MV-4-11 (cell line): ENCODE measurements at regions not wholly inside any gene's neighbourhood (a gene's known extent, or its start where the extent isn't known, plus 50 kb on each side); places are given as distances from the start of the nearest gene placed in this dataset.
"Not testable (repeated sequence)": the region's sequence is repeated elsewhere in the genome, so short reads cannot be mapped to it uniquely, and the experiment has no call there.

ENCODE experiments used
- DNase-seq: peaks from one replicate; lab custom pipeline; 2025; lab: John Stamatoyannopoulos, UW

DNA sequence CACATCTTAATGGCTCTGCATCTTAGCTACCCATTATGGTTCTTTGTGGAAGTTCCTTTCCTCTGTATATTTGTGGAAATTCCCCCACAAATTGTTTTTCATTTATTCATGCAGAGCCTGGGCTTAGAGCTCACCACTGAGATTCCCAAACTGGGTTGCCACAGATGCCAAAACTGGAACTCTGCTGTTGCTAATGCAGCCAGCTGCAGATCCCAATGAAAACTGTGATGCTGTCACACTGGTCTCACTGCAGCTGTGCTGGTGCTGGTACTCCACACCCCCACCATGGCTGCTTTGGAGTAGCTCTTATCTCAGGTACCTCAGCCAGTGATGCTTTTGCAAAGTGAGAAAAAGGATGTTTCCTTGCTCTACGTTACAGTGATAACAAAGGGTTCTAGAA is 87.7 kb downstream of the DCK start:
- no peak for DNase-seq

DNA sequence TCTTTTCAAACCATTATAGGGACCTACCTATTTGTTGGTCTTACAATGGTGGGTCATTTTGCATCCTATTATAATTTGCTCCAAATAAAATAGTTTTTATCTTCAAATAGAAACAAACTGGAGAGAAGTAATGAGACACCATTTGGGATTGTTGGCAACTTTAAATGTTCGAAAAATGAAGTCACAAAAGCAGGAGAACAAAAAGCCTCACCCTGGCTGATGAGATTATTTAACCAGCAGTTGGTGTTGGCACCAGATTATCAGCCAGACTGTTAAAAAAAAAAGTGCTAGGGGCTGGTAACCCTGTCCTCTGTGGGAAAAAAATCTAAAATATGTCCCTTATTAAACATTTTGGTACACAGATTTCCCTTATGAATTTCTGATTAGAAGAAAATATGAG is 100.3 kb downstream of the DCK start:
- DNase-seq: no peak

DNA sequence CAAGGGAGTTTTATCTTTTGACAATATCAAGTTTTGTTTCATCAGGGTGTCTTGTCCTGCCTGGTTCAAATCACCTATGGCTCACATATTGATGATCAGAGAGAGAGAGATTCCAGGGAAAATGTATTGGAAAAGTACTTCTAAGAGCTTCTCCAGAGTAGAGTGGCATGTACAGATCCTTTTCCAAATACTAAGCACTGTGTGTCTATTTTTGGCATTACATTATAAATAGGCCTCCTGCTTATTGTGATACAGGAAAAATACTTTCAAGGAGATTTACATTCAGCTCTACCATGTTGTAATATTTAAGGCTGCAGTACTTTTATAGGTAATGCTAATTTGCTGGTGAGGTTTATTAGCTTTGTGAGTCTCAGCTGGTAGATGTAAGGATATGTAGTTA is 100.8 kb downstream of the DCK start:
- no peak for DNase-seq

DNA sequence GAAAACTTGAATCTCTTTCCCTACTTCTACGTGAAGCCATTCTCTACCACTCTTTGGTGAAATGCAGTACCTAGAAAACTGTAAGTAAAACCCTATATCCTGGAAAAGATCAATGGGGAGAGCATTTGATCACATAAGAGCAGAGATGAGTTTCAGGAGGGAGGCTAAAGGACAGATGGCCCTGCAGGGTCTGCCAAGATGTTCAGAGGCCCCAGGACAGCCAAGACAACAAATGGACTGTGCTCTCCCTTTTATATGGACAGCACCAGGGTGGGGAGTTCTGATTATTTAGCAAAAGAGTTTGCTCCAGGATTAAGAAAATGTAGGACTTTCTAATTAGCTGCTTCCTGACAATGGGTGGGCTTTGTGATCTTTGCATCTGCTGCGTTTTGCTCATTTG is 101.7 kb downstream of the DCK start:
- no peak for DNase-seq

DNA sequence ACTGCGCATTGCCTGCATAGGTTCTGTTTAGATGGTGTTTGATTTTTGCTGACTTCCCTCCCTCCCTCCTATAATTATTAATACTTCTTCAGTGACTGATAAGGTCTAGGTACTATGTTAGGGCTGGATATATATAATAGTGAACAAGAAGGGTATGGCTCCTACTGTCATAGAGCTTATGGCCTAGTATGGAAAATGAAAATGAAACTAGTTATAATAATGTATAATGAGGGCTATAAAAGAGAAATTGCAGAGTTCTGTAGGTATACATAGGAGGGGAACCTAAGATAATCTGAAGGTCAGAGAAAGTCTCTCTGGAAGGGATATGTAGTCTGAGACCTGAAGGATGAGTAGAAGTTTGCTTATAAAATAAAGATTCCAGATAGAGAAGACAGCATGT is 102.1 kb downstream of the DCK start:
- no peak for DNase-seq

DNA sequence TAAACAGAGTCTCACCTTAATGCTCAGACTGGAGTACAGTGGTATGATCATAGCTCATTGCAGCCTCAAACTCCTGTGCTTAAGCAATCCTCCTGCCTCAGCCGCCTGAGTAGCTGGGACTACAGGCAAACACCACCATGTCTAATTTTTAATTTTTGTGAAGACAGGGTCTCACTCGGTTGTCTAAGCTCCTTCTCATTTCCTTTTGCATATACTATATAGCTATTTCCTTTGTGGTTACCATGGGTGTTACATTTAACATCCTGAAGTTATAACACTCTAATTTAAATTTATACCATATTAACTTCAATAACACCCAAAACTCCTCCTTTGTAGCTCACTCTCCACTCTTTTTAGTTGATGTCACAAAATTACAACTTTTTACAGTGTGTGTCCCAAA is 114.3 kb downstream of the DCK start:
- no peak for DNase-seq

DNA sequence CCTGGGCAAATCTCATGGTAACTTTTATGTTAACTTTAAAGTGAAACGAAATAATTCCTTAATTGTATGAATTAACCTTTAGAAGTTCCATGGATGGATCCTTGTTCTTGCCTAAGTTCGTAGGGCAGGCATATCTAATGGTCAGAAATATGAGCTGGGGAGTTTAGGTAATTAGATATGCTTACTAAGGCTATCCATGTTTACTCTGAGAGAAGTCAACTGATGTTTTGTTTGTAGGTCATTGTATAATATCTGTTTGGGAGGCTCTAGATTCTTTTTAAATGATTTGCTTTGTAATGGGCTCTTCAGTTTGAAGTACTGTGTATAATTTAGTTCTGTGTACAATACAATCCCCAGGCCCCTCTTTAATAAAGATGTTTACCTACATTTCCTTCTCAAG is 117.0 kb downstream of the DCK start:
- no peak for DNase-seq

DNA sequence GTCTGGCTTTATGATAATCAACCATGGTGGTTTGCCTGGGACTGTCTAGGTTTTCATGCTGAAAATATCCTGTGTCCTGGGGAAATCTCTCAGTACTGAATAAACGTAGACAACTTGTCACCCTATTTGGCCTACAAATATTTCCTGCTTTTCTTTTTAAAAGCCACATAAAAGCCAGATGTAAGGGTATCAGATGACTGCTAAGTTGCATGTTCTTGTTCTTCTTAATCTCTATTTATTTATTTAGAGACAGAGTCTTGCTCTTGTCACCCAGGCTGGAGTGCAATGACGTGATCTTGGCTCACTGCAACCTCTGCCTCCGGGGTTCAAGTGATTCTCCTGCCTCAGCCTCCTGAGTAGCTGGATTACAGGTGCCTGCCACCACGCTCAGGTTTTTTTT is 117.7 kb downstream of the DCK start:
- DNase-seq: not testable (repeated sequence)

DNA sequence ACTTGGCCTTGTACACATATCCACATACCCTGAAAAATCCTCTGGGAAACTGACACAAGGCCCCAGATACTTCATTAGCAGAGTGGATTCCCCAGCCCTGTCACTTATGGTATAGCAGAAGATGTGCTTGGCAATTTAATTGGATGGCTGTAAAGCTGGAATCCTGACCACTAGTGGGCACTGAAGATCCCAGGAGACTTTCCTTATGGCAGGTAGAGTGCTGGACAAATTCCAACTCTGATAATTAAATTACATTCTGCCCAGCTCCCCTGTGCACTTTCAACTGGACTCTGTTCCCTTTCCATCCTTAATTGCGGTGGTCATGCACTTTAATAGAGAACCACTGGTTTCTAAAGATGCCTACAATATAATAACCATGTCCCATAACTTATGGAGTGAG is 119.8 kb downstream of the DCK start:
- DNase-seq: no peak

DNA sequence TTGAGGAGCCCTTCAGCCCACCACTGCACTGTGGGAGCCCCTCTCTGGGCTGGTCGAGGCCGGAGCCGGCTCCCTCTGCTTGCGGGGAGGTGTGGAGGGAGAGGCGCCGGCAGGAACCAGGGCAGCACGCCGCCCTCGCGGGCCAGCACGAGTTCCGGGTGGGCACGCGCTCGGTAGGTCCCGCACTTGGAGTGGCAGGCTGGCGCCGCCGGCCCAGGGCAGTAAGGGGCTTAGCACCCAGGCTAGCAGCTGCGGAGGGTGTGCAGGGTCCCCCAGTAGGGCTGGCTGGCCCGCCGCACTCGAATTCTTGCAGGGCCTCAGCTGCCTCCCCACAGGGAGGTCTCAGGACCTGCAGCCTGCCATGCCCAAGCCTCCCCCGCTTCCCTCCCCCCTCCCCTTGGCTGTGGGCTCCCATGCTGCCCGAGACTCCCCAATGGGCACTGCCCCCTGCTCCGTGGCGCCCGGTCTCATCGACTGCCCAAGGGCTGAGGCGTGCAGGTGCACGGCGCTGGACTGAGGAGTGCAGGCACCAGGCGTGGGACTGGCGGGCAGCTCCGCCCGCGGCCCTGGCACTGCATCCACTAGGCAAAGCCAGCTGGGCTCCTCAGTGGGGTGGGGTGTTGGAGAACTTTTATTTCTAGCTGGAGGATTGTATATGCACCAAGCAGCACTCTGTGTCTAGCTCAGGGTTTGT is 127.5 kb downstream of the DCK start:
- DNase-seq: no peak

DNA sequence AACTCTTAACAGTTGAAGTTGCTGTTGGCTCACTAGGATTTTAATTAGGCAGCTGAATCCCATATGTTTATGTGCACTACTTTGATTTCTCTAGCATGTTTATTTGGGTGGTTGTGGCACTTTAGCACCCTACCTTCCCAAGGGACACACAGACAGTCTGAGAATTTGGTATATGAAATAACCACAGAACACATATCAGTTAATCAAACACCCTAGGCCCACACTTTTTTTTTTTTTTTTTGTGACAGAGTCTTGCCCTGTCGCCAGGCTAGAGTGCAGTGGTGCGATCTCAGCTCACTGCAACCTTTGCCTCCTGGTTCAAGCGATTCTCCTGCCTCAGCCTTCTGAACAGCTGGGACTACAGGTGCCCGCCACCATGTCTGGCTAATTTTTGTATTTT is 130.5 kb downstream of the DCK start:
- no peak for DNase-seq

DNA sequence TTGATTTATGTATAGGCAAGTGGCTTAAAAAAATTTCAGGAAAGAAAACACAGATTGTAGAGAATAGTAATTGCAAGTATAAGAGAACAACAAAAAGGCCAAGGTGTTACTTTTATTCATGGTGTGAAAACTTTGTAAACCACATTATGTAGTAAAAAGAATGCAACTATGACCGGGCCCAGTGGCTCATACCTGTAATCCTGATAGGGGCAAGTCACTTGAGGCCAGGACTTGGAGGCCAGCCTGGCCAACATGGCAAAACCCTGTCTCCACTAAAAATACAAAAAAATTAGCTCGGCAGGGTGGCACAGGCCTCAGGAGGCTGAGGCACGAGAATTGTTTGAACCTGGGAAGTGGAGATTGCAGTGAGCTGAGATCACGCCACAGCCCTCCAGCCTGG is 131.7 kb downstream of the DCK start:
- no peak for DNase-seq

DNA sequence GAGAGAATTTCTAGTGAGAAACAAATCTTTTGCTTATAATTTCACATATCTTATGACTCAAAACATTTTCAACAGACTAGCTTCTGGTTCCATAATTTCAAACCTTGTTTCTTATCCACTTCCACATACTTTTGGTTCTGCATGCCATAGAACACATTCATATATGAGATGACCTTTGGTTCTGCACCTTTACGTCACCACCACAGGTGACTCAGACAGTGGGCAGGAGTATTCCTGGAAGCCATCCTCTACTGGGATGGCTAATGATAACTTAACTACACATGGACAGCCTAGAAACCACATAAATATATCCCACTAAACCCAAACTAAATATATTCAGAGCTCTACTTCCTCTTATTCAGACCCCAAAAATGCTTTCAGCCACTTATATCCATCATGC is 133.3 kb downstream of the DCK start:
- DNase-seq: peak; percentile 52

DNA sequence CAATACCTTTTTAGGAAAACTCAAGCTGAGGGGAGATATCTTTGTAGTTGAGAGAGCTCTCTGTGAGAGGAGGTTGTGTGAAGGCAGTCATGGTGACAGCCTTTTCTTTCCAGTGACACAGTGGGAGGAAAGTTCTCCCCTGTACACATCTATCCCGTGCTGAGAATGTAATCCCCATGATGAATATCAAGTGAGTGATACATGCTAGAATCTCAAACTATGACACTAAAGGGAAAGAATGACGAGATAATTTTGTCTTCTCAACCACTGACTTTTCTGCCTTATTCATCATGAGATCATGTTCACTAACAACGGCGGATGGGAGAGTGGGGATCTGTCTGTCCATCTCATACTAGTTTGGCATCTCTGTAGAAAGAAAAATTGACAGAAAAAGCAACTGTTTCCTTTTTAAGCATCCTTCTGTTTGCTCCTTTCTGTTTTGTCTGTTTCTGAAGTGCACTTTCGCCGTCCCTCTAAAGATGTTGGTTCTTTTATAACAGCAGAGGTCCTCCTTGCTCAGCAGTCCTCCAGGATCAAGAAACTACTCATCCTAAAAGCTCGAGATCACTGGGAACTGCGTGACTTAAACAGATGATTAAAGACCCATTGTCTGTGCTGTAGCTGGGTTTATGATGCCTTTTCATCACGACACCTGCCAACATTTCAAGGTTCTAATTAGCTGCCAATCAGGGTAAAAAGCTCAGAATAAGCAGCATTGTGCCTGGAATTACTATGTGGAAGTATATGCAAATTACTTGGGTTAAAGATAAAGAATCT is 137.6 kb downstream of the DCK start:
- no peak for DNase-seq

DNA sequence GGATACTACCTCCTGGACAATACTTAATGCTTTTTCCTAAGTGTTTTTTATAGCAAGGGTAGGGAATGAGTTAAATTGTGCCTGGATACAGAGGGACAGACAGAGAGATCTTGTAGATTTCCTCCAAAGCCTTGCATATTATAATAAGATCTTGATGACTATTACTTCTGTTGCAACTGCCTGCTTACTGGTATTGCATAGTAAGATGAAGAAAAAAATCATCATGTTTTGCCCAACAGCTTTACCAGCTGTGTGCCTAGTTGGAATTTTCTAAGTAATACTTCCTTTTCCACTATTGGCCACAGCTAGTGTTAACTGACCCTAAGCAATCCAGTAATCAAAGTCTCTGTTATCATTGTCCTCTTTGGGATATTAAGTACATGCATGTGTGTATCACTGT is 139.0 kb downstream of the DCK start:
- DNase-seq: no peak

DNA sequence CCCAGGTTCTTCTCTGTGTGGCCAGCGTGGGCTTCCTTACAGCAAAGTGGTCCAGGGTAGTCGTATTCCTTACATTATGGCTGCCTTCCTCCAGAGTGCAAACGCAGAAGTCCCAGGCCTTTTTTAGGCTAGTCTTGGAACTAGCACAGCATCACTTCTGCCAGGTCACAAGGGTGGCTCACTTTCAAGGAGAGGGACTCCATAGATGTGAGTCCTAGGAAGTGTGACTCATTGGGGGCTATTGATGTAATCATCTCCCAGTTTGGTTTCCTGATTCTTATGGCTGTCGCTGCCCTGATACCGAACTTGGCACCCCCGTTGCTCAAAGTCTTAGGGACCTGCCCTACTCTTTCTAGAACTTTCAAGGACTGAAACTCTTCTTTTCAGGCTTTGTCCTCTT is 140.0 kb downstream of the DCK start:
- no peak for DNase-seq

DNA sequence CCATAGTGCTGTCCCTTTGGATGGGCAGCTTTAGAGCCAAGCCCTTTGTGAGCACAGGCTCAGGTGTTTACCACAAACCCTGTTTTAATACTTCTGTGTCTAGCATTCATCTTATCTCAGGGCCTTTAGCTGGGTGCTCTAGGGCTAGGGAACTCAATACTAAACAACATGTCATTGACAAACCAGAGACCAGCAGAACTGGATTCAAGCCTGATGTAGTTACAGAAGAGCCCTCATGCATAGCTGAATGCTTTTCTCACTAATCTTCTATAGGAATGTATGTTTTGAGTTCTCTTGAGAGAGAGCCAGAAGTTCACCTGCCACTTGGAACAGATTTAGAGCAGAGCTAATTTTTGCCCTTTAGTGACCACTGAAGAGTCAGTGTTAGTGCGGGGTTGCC is 142.6 kb downstream of the DCK start:
- DNase-seq: no peak

DNA sequence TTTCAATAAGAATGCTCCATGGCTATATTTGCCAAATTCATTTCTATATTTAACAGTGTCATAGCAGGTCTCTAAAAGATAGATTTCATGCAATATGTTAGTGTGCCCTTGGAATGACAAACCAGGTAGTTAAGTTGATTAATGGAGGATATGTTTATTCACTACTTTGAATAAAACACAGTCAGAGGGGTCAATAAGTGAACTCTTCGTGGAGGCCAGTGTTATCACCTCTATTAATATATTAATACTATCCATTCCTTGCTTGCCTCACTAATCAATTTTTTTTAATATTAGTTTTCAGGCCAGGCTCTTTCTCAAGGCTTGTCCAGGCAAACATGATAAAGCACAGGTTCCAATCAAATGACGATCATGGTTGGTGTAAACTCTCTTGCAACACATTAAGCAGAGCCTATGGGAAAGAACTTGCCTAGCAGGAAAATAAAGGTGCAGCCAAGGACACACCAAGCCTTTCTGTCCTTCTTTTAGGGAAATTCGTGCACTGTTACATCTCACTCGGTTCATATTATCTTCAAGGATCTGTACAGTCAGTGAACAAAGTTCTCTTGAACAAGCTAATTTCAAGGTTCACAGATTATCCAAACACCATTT is 144.7 kb downstream of the DCK start:
- no peak for DNase-seq

DNA sequence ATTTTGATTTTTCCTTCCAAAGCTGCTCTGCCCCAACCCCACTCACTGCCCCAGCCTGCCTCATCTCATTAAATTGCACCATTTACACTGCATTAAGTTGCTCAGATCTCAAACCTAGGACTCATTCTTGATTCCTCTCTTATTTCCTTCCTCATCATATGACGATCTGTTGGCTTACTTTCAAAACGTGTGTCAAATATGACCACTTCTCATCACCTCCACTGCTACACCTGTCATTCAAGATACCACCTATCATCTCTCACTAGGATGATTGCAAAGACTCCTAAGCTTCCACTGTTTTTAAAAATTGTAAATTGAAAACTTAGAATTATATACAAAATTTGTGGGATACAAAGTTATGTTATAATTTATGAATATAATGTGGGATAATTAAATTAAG is 147.1 kb downstream of the DCK start:
- DNase-seq: no peak

DNA sequence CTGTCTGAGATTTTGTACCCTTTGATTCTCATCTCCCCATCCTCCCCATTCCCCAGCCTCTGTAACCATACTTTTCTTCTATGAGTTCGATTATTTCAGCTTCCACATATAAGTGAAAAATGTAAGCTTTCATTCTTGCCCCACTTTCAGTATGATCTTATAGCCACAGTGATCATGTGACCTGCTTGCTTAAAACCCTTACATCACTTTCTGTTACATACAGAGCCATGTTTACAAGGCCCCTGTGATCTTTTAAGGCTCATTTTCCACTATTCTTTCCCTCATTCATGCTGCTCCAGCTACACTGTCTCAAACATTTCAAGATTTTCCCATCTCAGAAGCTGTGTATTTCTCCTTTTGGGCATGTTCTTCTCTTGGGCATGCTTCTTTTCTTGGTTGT is 147.7 kb downstream of the DCK start:
- DNase-seq: peak; percentile 39

DNA sequence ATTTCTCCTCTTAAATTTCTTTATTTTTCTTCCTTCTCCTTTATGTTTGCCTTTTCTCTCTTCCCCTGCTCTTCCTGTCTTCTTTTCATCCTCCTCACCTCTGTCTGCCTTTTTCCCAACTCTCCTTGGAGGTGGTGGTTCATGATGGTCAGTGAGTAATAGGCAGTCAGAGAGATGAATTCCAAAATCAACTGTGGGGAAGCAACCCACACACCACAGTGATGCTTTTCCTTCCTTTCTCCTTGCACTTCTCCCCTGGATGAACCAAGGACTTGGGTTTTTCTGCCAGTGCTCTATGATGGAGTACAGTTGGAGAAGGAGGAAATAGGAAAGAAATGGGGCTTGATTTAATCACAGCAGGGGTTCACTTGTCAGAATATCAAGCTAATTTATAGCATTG is 153.8 kb downstream of the DCK start:
- DNase-seq: no peak

DNA sequence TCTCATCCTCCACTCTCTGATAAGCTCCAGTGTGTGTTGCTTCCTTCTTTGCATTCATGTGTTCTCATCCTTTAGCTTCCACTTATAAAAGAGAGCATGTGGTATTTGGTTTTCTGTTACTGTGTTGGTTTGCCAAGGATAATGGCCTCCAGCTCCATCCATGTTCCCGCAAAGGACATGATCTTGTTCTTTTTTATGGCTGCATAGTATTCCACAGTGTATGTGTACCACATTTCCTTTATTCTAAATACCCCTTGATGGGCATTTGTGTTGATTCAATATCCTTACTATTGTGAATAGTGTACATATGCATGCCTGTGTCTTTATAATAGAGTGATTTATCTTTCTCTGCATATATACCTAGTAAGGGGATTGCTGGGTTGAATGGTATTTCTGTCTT is 155.1 kb downstream of the DCK start:
- no peak for DNase-seq

DNA sequence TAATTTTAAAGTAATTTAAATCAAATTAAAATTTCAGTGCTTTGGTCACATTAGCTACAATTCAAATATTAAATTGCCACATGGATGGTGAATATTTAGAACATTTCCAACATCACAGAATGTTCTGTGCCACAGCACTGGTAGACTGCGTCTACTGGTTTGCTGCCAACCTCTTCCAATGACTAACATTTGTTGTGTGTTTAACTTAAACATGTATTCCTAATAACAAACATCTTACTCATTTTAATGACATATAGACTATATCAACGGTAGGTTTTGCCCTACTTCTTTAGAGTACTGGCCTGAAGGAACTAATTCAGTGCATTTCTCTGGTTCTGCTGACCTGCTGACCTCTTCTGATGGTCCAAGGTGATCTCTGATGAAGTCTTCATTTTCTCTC is 157.6 kb downstream of the DCK start:
- no peak for DNase-seq

DNA sequence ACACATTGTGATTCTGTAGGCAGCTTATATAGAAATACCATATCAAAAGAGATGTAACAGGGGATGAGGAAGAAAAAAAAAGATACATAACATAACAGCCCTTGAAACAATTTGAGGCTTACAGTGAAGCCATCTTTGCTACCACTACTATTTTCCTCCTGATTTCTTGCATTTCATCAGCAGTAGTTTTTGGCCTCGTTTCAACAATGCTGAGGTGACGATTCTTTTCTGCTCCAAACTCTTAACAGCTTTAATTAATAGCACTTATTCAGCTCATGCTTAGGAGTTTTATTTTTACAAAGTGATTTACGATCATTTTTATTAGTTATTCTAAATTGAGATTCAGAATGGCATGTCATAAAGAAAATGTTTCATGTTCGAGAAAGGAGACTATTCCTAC is 163.2 kb downstream of the DCK start:
- DNase-seq: no peak
